ENCODE measurements at regions not wholly inside any gene's neighbourhood (a gene's known extent, or its start where the extent isn't known, plus 50 kb on each side); places are given as distances from the start of the nearest gene placed in this dataset.

DNA sequence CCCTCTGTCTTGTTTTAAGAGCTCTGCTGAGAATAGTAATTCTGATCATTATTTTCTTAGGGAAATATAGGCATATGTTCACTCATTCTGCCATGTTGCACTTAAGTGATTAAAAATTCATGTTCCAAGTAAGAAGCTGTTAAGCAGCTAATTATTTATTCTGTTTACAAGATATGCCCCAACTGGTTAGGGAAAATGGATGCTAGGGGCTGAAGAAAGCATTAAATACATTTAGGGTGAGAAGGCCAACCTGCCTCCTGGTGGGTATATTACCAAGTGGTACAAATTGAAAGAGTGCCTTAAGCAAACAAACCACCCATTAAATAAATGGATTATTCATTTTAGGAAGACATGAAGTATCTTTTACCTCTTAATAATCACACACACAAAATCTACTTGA is 392.6 kb upstream of the EPHA5 start:
- ChIA-PET POLR2A (no interaction called here), CTCF (no interaction called here)
- TF ChIP-seq CTBP1 (IDR thresholded peaks at IDR 0.05; ENCODE audit: borderline replicate concordance) (no peak), SUZ12 (IDR thresholded peaks at IDR 0.05) (no peak), PKNOX1 (IDR thresholded peaks at IDR 0.05) (0 out of 2 replicates have a peak, but pooled peaks have one; percentile 14)
- DNase-seq (ENCODE audit: extremely low spot score), result peak; percentile 9

- CTCF ChIA-PET, result no interaction called here
- TF ChIP-seq SUZ12 (IDR thresholded peaks at IDR 0.05), result no peak
- no peak for TF ChIP-seq L3MBTL2 (conservative IDR thresholded peaks at IDR 0.05)
- TF ChIP-seq FOXK2 (IDR thresholded peaks at IDR 0.05), result no peak
- no peak for TF ChIP-seq NFRKB (IDR thresholded peaks at IDR 0.05)
- no peak for TF ChIP-seq PKNOX1 (IDR thresholded peaks at IDR 0.05)
- no peak for TF ChIP-seq ELF4 (IDR thresholded peaks at IDR 0.05)
- no peak for TF ChIP-seq LEF1 (IDR thresholded peaks at IDR 0.05; ENCODE audit: borderline replicate concordance)
- TF ChIP-seq ZNF384 (IDR thresholded peaks at IDR 0.05), result no peak
- TF ChIP-seq HDGF (IDR thresholded peaks at IDR 0.05; ENCODE audit: borderline replicate concordance), result no peak
- TF ChIP-seq TARDBP (IDR thresholded peaks at IDR 0.05), result no peak
- no peak for TF ChIP-seq BHLHE40 (IDR thresholded peaks at IDR 0.05; ENCODE audit: borderline replicate concordance)
- TF ChIP-seq CTBP1 (IDR thresholded peaks at IDR 0.05; ENCODE audit: borderline replicate concordance), result no peak
- no peak for TF ChIP-seq FOXA1 (IDR thresholded peaks at IDR 0.05)
- TF ChIP-seq ARNT (IDR thresholded peaks at IDR 0.05), result no peak
- TF ChIP-seq FOXM1 (IDR thresholded peaks at IDR 0.05; ENCODE audit: borderline replicate concordance), result no peak
- TF ChIP-seq SP1 (IDR thresholded peaks at IDR 0.05), result no peak
- no peak for DNase-seq (ENCODE audit: extremely low spot score)
- POLR2A ChIA-PET, result no interaction called here
Observed at GRCh38 chr4:66062044-66062443, 391.8 kb upstream of the EPHA5 start.

DNA sequence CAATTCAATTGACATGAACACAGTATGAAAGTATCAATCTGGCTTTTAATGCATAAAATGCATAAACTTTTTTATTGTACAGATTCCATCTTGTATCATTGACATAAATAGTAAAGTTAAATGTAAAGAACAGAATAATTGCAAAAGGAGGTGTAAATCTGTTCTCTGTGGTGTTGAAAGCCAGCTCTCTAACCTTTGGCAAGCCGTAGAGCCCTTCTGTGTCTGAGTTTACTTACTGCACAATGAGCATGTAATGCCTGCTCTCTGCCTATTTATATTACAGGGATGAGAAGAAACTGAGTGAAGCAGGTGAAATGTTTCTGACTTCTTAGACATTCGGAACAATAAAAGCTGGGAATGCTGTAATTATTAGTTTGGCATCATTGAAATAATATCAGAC is 389.3 kb upstream of the EPHA5 start:
- DNase-seq (ENCODE audit: extremely low spot score), result no peak
- no peak for TF ChIP-seq HDGF (IDR thresholded peaks at IDR 0.05; ENCODE audit: borderline replicate concordance)
- CTCF ChIA-PET, result no interaction called here
- POLR2A ChIA-PET, result no interaction called here

GRCh38 chr4:66059136-66059535 is 388.8 kb upstream of the EPHA5 start:
- ChIA-PET POLR2A (no interaction called here), CTCF (no interaction called here)
- TF ChIP-seq L3MBTL2 (conservative IDR thresholded peaks at IDR 0.05) (no peak), FOXK2 (IDR thresholded peaks at IDR 0.05) (no peak), PKNOX1 (IDR thresholded peaks at IDR 0.05) (no peak), FOXM1 (IDR thresholded peaks at IDR 0.05; ENCODE audit: borderline replicate concordance) (no peak), ELF4 (IDR thresholded peaks at IDR 0.05) (no peak), ARNT (IDR thresholded peaks at IDR 0.05) (no peak), BHLHE40 (IDR thresholded peaks at IDR 0.05; ENCODE audit: borderline replicate concordance) (no peak)
- no peak for DNase-seq (ENCODE audit: extremely low spot score)

- POLR2A ChIA-PET, result no interaction called here
- no peak for DNase-seq (ENCODE audit: extremely low spot score)
- CTCF ChIA-PET, result no interaction called here
- TF ChIP-seq HDGF (IDR thresholded peaks at IDR 0.05; ENCODE audit: borderline replicate concordance) (no peak), ARNT (IDR thresholded peaks at IDR 0.05) (no peak), TARDBP (IDR thresholded peaks at IDR 0.05) (no peak), ELF4 (IDR thresholded peaks at IDR 0.05) (no peak), FOXM1 (IDR thresholded peaks at IDR 0.05; ENCODE audit: borderline replicate concordance) (no peak), L3MBTL2 (conservative IDR thresholded peaks at IDR 0.05) (no peak), LEF1 (IDR thresholded peaks at IDR 0.05; ENCODE audit: borderline replicate concordance) (no peak), NFRKB (IDR thresholded peaks at IDR 0.05) (no peak), CTBP1 (IDR thresholded peaks at IDR 0.05; ENCODE audit: borderline replicate concordance) (no peak), SP1 (IDR thresholded peaks at IDR 0.05) (no peak), PKNOX1 (IDR thresholded peaks at IDR 0.05) (no peak), BHLHE40 (IDR thresholded peaks at IDR 0.05; ENCODE audit: borderline replicate concordance) (no peak), ZNF384 (IDR thresholded peaks at IDR 0.05) (no peak), FOXA1 (IDR thresholded peaks at IDR 0.05) (no peak), SUZ12 (IDR thresholded peaks at IDR 0.05) (no peak), FOXK2 (IDR thresholded peaks at IDR 0.05) (no peak)
Observed at GRCh38 chr4:66055999-66056398, 385.7 kb upstream of the EPHA5 start.

GRCh38 chr4:66052426-66052825 is 382.1 kb upstream of the EPHA5 start:
- no peak for DNase-seq (ENCODE audit: extremely low spot score)
- POLR2A ChIA-PET, result no interaction called here
- CTCF ChIA-PET, result no interaction called here
- TF ChIP-seq TARDBP (IDR thresholded peaks at IDR 0.05) (no peak), ARNT (IDR thresholded peaks at IDR 0.05) (no peak), FOXM1 (IDR thresholded peaks at IDR 0.05; ENCODE audit: borderline replicate concordance) (no peak), CTBP1 (IDR thresholded peaks at IDR 0.05; ENCODE audit: borderline replicate concordance) (no peak), PKNOX1 (IDR thresholded peaks at IDR 0.05) (no peak), NFRKB (IDR thresholded peaks at IDR 0.05) (no peak), FOXK2 (IDR thresholded peaks at IDR 0.05) (no peak), ZNF384 (IDR thresholded peaks at IDR 0.05) (no peak), ELF4 (IDR thresholded peaks at IDR 0.05) (no peak), SUZ12 (IDR thresholded peaks at IDR 0.05) (no peak), BHLHE40 (IDR thresholded peaks at IDR 0.05; ENCODE audit: borderline replicate concordance) (no peak), FOXA1 (IDR thresholded peaks at IDR 0.05) (no peak), SP1 (IDR thresholded peaks at IDR 0.05) (no peak), HDGF (IDR thresholded peaks at IDR 0.05; ENCODE audit: borderline replicate concordance) (no peak), LEF1 (IDR thresholded peaks at IDR 0.05; ENCODE audit: borderline replicate concordance) (no peak)
